VCaP (cell line): ENCODE measurements at regions not wholly inside any gene's neighbourhood (a gene's known extent, or its start where the extent isn't known, plus 50 kb on each side); places are given as distances from the start of the nearest gene placed in this dataset.

Source experiments
- H3K27ac ChIP-seq: fragments of 450-650 bp; 2 replicates; pipeline ENCODE4 v1.5.1; 2017
- CTCF ChIP-seq: fragments of 450-650 bp; conservative IDR thresholded peaks from 2 replicates; pipeline ENCODE4 v1.5.1; 2017; ENCODE audit warnings: mild to moderate bottlenecking, moderate library complexity

- TF ChIP-seq CTCF, result no peak
- no peak overlapping the region for H3K27ac ChIP-seq
Observed at GRCh38 chr12:92261071-92261470, 115.4 kb upstream of the BTG1 start.

GRCh38 chr12:92259696-92260251 lies 114.1 kb upstream of the BTG1 start:
- no peak overlapping the region for H3K27ac ChIP-seq
- no peak for TF ChIP-seq CTCF

GRCh38 chr12:92259291-92259690 lies 113.6 kb upstream of the BTG1 start:
- TF ChIP-seq CTCF, result no peak
- H3K27ac ChIP-seq, result no peak overlapping the region

GRCh38 chr12:92257261-92257660 lies 111.6 kb upstream of the BTG1 start:
- no peak overlapping the region for H3K27ac ChIP-seq
- no peak for TF ChIP-seq CTCF

GRCh38 chr12:92255741-92256140 lies 110.1 kb upstream of the BTG1 start:
- H3K27ac ChIP-seq, result no peak overlapping the region
- no peak for TF ChIP-seq CTCF

GRCh38 chr12:92253301-92253700 lies 107.7 kb upstream of the BTG1 start:
- no peak for TF ChIP-seq CTCF

GRCh38 chr12:92248977-92249376 lies 103.3 kb upstream of the BTG1 start:
- no peak for TF ChIP-seq CTCF
- H3K27ac ChIP-seq, result no peak overlapping the region

More at GRCh38 chr12:92253301-92253700, 107.7 kb upstream of the BTG1 start:
- H3K27ac ChIP-seq, result no peak overlapping the region
